ENCODE measurements at regions not wholly inside any gene's neighbourhood (a gene's known extent, or its start where the extent isn't known, plus 50 kb on each side); places are given as distances from the start of the nearest gene placed in this dataset.

DNA sequence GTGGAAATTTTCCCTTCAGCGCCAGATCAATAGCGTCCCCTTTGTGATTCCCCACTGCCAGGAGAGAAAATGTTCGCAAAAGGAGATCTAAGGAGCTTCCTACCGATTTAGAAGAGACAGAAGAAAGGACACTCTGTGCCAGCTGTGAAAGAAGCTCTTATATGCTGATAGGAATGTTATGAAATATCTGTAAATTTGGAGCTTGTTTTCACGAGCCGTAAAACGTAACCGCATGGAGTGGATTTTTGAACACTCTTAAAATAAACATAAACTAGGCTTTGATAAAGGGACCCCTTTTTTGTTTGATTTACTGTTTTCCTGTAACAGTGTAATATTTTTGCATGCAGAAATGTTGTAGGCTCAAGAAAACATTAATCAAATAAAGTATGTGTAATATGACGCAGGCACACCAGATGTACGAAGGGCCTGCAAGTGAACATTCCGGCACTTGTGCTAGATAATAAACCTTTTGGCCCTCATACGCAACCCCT, 346.8 kb downstream of the ETNK1 start:
- TF ChIP-seq, protein P1, sequence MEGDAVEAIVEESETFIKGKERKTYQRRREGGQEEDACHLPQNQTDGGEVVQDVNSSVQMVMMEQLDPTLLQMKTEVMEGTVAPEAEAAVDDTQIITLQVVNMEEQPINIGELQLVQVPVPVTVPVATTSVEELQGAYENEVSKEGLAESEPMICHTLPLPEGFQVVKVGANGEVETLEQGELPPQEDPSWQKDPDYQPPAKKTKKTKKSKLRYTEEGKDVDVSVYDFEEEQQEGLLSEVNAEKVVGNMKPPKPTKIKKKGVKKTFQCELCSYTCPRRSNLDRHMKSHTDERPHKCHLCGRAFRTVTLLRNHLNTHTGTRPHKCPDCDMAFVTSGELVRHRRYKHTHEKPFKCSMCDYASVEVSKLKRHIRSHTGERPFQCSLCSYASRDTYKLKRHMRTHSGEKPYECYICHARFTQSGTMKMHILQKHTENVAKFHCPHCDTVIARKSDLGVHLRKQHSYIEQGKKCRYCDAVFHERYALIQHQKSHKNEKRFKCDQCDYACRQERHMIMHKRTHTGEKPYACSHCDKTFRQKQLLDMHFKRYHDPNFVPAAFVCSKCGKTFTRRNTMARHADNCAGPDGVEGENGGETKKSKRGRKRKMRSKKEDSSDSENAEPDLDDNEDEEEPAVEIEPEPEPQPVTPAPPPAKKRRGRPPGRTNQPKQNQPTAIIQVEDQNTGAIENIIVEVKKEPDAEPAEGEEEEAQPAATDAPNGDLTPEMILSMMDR (IDR thresholded peaks at IDR 0.05) = no peak
- no peak for TF ChIP-seq POLR2AphosphoS5 (IDR thresholded peaks at IDR 0.05)

Data from breast epithelium (tissue), 3 donors.